AG04450 (cell line): ENCODE measurements at regions not wholly inside any gene's neighbourhood (a gene's known extent, or its start where the extent isn't known, plus 50 kb on each side); places are given as distances from the start of the nearest gene placed in this dataset.

Experiments
- CTCF ChIA-PET: fragments of 300-600, 350-600 bp; formaldehyde crosslinking; extraction: SDS; loops from one replicate; lab custom pipeline; 2022; ENCODE audit warnings: antibody characterized with exemption, inconsistent platforms; lab: Charles Lee
- POLR2A ChIA-PET: fragments of 350-600 bp; formaldehyde crosslinking; extraction: SDS; loops from one replicate; lab custom pipeline; 2021; ENCODE audit warnings: antibody characterized with exemption, inconsistent platforms; lab: Yijun Ruan, JAX
- DNase-seq: peaks from one replicate; pipeline ENCODE4 v3.0.0-alpha.2; 2011; ENCODE audit warnings: low read depth, low spot score
- H3K27ac ChIP-seq: one replicate; pipeline ENCODE4 v1.5.1; 2012; ENCODE audit warnings: low read depth, low read length, control low read depth
- H3K27me3 ChIP-seq: one replicate; pipeline ENCODE4 v1.6.0; 2012; ENCODE audit warnings: low read length; ENCODE audit not compliant: control insufficient read depth, insufficient read depth
- H3K4me3 ChIP-seq: 2 replicates; pipeline ENCODE4 v1.5.1; 2011; ENCODE audit warnings: mild to moderate bottlenecking, low read depth, low read length, control low read depth
- H3K9me3 ChIP-seq: 2 replicates; pipeline ENCODE4 v1.5.1; 2012; ENCODE audit warnings: low read length; ENCODE audit not compliant: control insufficient read depth, insufficient read depth
- CTCF ChIP-seq: IDR thresholded peaks from 2 replicates; pipeline ENCODE4 v1.5.1; 2011; ENCODE audit warnings: low read depth, low read length, control low read depth, inconsistent platforms

GRCh38 chr4:58477950-58478349 lies 1367.8 kb upstream of the IGFBP7 start:
- H3K27me3 ChIP-seq = no peaks in the 10 kb centered on the region
- no peak overlapping the region for H3K27ac ChIP-seq
- TF ChIP-seq CTCF = no peak
- POLR2A ChIA-PET = no interaction called here
- no peak for DNase-seq
- CTCF ChIA-PET = no interaction called here
- no peaks in the 10 kb centered on the region; the same call in 1 of the 2 replicates for H3K9me3 ChIP-seq
- no peak overlapping the region for H3K4me3 ChIP-seq

- ChIA-PET CTCF (no interaction called here), POLR2A (no interaction called here)
- no peak overlapping the region for H3K27ac ChIP-seq
- H3K27me3 ChIP-seq = no peaks in the 10 kb centered on the region
- DNase-seq = no peak
- no peak for TF ChIP-seq CTCF
- no peaks in the 10 kb centered on the region; the same call in 1 of the 2 replicates for H3K9me3 ChIP-seq
- no peak overlapping the region for H3K4me3 ChIP-seq
Measured at GRCh38 chr4:58477513-58477912, 1367.3 kb upstream of the IGFBP7 start.

- POLR2A ChIA-PET = no interaction called here
- no peak for TF ChIP-seq CTCF
- no peaks in the 10 kb centered on the region for H3K27me3 ChIP-seq
- CTCF ChIA-PET = no interaction called here
- H3K4me3 ChIP-seq = no peak overlapping the region
- no peak overlapping the region for H3K27ac ChIP-seq
- DNase-seq = no peak
- no peaks in the 10 kb centered on the region; the same call in 1 of the 2 replicates for H3K9me3 ChIP-seq
Measured at GRCh38 chr4:58475097-58475496, 1364.9 kb upstream of the IGFBP7 start.

- Histone ChIP-seq H3K27me3 (no peaks in the 10 kb centered on the region), H3K27ac (no peak overlapping the region), H3K9me3 (peaks cover 15% of the 10 kb centered on the region), H3K4me3 (no peak overlapping the region)
- TF ChIP-seq CTCF = no peak
- CTCF ChIA-PET = no interaction called here
- POLR2A ChIA-PET = no interaction called here
- DNase-seq = no peak
Measured at GRCh38 chr4:58465031-58465430, 1354.8 kb upstream of the IGFBP7 start.

- TF ChIP-seq CTCF = no peak
- peaks cover 19% of the 10 kb centered on the region for H3K9me3 ChIP-seq
- ChIA-PET CTCF (no interaction called here), POLR2A (no interaction called here)
- no peaks in the 10 kb centered on the region for H3K27me3 ChIP-seq
- H3K27ac ChIP-seq = no peak overlapping the region
- no peak overlapping the region for H3K4me3 ChIP-seq
- DNase-seq = no peak
Measured at GRCh38 chr4:58456727-58457384, 1346.7 kb upstream of the IGFBP7 start.
